OCI-LY3 (cell line): ENCODE measurements at regions not wholly inside any gene's neighbourhood (a gene's known extent, or its start where the extent isn't known, plus 50 kb on each side); places are given as distances from the start of the nearest gene placed in this dataset.

Source experiments
- EZH2phosphoT487 ChIP-seq: fragments of 200-600 bp; shearing (Covaris generic); IDR thresholded peaks from 2 replicates; pipeline ENCODE4 v1.6.1; 2018; ENCODE audit warnings: antibody characterized with exemption, mixed run types, low read depth
- TF ChIP-seq, protein P1 (sequence below): fragments of 200-600, 300-600 bp; sonication (generic); IDR thresholded peaks from 2 replicates; pipeline ENCODE4 v1.5.1; 2014; ENCODE audit warnings: antibody characterized with exemption, low read length, low read depth

DNA sequence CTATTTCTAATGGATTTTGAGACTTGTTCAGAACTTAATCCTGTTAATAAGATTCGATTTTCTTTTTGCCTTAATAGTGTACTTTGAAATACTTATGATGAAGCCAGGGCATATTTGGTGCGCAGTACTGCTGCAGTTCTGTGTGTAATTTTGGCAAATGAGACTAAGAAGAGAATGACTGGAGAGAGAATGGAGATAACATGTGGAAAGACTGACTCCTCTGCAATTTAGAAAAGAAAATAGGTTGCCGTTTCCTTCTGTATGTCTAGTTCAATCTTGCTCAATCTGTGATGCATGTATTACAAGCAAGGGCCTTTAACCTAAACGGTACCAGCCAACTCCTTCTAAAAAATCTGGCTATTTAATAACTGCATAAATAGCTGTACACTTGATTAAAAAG is 285.1 kb upstream of the CDH11 start:
- TF ChIP-seq, protein P1, sequence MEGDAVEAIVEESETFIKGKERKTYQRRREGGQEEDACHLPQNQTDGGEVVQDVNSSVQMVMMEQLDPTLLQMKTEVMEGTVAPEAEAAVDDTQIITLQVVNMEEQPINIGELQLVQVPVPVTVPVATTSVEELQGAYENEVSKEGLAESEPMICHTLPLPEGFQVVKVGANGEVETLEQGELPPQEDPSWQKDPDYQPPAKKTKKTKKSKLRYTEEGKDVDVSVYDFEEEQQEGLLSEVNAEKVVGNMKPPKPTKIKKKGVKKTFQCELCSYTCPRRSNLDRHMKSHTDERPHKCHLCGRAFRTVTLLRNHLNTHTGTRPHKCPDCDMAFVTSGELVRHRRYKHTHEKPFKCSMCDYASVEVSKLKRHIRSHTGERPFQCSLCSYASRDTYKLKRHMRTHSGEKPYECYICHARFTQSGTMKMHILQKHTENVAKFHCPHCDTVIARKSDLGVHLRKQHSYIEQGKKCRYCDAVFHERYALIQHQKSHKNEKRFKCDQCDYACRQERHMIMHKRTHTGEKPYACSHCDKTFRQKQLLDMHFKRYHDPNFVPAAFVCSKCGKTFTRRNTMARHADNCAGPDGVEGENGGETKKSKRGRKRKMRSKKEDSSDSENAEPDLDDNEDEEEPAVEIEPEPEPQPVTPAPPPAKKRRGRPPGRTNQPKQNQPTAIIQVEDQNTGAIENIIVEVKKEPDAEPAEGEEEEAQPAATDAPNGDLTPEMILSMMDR = no peak
- no peak for TF ChIP-seq EZH2phosphoT487
